GM12878 (cell line): ENCODE measurements at regions not wholly inside any gene's neighbourhood (a gene's known extent, or its start where the extent isn't known, plus 50 kb on each side); places are given as distances from the start of the nearest gene placed in this dataset.

Source experiments
- ATAC-seq: fragments of 200-7000 bp; cut with Tn5 transposase; 3 replicates; pipeline ENCODE4 v1.9.1; 2020; ENCODE audit warnings: mild to moderate bottlenecking, moderate library complexity
- BruUV-seq: library from RNA; stranded (reverse); fragments of 400-500 nt; replicated peaks from 2 replicates; lab custom pipeline; 2021; lab: Mats Ljungman, UMichigan
- CTCF ChIA-PET: fragments of 300-600 bp; sonication (Branson Sonifier 250); formaldehyde crosslinking; extraction: SDS; loops from one replicate; lab custom pipeline; 2021; ENCODE audit warnings: inconsistent platforms; lab: Yijun Ruan, JAX
- POLR2A ChIA-PET: fragments of 350-600 bp; formaldehyde crosslinking; extraction: SDS; loops from one replicate; lab custom pipeline; 2021; ENCODE audit warnings: inconsistent platforms; lab: Charles Lee
- RAD21 ChIA-PET: fragments of 300-600 bp; sonication (Branson Sonifier 250); formaldehyde crosslinking; loops from one replicate; lab custom pipeline; 2023; ENCODE audit warnings: antibody characterized with exemption; ENCODE audit not compliant: unreplicated experiment; lab: Charles Lee
- SMC1A ChIA-PET: fragments of 300-600 bp; sonication (Branson Sonifier 250); formaldehyde crosslinking; loops from one replicate; lab custom pipeline; 2023; ENCODE audit not compliant: unreplicated experiment, uncharacterized antibody; lab: Charles Lee
- DNase-seq: peaks from one replicate; pipeline ENCODE4 v3.0.0-alpha.2; 2011; ENCODE audit warnings: low read depth, low spot score
- FAIRE-seq: peaks from 3 replicates; lab custom pipeline; 2011; peaks lifted over from hg19 to GRCh38; lab: Jason Lieb, UNC
- H2AFZ ChIP-seq: 2 replicates; pipeline ENCODE4 v1.6.0; 2011; ENCODE audit warnings: low read depth, low read length, control low read depth; ENCODE audit not compliant: control insufficient read depth
- H3K27ac ChIP-seq: 2 replicates; pipeline ENCODE4 v1.5.1; 2011; ENCODE audit warnings: control low read depth; ENCODE audit not compliant: control insufficient read depth, insufficient read depth
- H3K27me3 ChIP-seq, 2 experiments: replicated peaks in 1 of 2; 2 replicates each; pipeline versions ENCODE4 v1.6.0 to v1.6.1; 2011; ENCODE audit warnings: low read length in 1 of 2; ENCODE audit not compliant: control insufficient read depth in 2 of 2, insufficient read depth in 2 of 2
- H3K36me3 ChIP-seq, 2 experiments: 2 replicates each; pipeline ENCODE4 v1.5.1; 2011; ENCODE audit warnings: low read length in 1 of 2; ENCODE audit not compliant: control insufficient read depth in 2 of 2, insufficient read depth in 2 of 2
- H3K4me1 ChIP-seq: 2 replicates; pipeline ENCODE4 v1.6.1; 2011; ENCODE audit warnings: mild to moderate bottlenecking, low read length, moderate library complexity, mixed read lengths; ENCODE audit not compliant: control insufficient read depth, insufficient read depth
- H3K4me2 ChIP-seq: 2 replicates; pipeline ENCODE4 v1.6.0; 2011; ENCODE audit warnings: control low read depth; ENCODE audit not compliant: control insufficient read depth, insufficient read depth
- H3K4me3 ChIP-seq: fragments of 200-600 bp; sonication (generic); 2 replicates; pipeline ENCODE4 v1.5.1; 2016
- H3K79me2 ChIP-seq: 2 replicates; pipeline ENCODE4 v1.6.0; 2011; ENCODE audit warnings: low read length; ENCODE audit not compliant: control insufficient read depth, insufficient read depth
- H3K9ac ChIP-seq: 2 replicates; pipeline ENCODE4 v1.8.0; 2011; ENCODE audit warnings: low read length, control low read depth, mixed read lengths; ENCODE audit not compliant: control insufficient read depth, insufficient read depth
- H3K9me3 ChIP-seq: replicated peaks from 3 replicates; pipeline ENCODE4 v1.5.1; 2011; ENCODE audit warnings: mild to moderate bottlenecking, low read length; ENCODE audit not compliant: control insufficient read depth, insufficient read depth
- H4K20me1 ChIP-seq: 2 replicates; pipeline ENCODE4 v1.6.0; 2011; ENCODE audit not compliant: control insufficient read depth, insufficient read depth
- BACH1 ChIP-seq: fragments of 450-650 bp; IDR thresholded peaks from 2 replicates; pipeline ENCODE4 v1.6.1; 2017; ENCODE audit warnings: mild to moderate bottlenecking, borderline replicate concordance
- CBX3 ChIP-seq: fragments of 200-600 bp; sonication (generic); IDR thresholded peaks from 2 replicates; pipeline ENCODE4 v1.6.1; 2016; ENCODE audit warnings: low read depth, borderline replicate concordance
- GABPA ChIP-seq: IDR thresholded peaks from 2 replicates; pipeline ENCODE4 v1.6.1; 2014; ENCODE audit warnings: antibody characterized with exemption, low read depth, mild to moderate bottlenecking, inconsistent platforms
- HDGF ChIP-seq: fragments of 450-650 bp; IDR thresholded peaks from 2 replicates; pipeline ENCODE4 v1.6.1; 2016; ENCODE audit warnings: antibody characterized with exemption
- IKZF2 ChIP-seq, 2 experiments: fragments of 450-650 bp; IDR thresholded peaks; 2 replicates each; pipeline ENCODE4 v1.6.1; 2017; ENCODE audit warnings: mild to moderate bottlenecking in 2 of 2, moderate library complexity in 2 of 2
- NBN ChIP-seq: fragments of 450-650 bp; IDR thresholded peaks from 2 replicates; pipeline ENCODE4 v1.6.1; 2016
- RELA ChIP-seq: fragments of 450-650 bp; IDR thresholded peaks from 2 replicates; pipeline ENCODE4 v1.8.0; 2014; ENCODE audit warnings: borderline replicate concordance; ENCODE audit not compliant: partially characterized antibody
- SP1 ChIP-seq: IDR thresholded peaks from one replicate; pipeline ENCODE4 v1.6.1; 2011; ENCODE audit warnings: low read depth, low read length
- ZNF207 ChIP-seq: fragments of 450-650 bp; IDR thresholded peaks from 2 replicates; pipeline ENCODE4 v1.6.1; 2014; ENCODE audit warnings: antibody characterized with exemption, mild to moderate bottlenecking, borderline replicate concordance
- WGBS: methylation state at CpG from one replicate; pipeline ENCODE4 v1.1.6; 2016; ENCODE audit warnings: low lambda C conversion rate; ENCODE audit not compliant: insufficient replicate concordance, insufficient coverage; ENCODE audit errors: missing lambda C conversion rate; 5-methylcytosine and 5-hydroxymethylcytosine counted together
- in situ Hi-C: fragments of 300-500 bp; cut with MboI; formaldehyde crosslinking; loops from 9 replicates; pipeline ENCODE4 v1.14.3; 2018; ENCODE audit warnings: mixed read lengths
- intact Hi-C: fragments of 100-400 bp; cut with micrococcal nuclease; formaldehyde crosslinking; loops from one replicate; pipeline ENCODE4 v1.14.2; 2022; ENCODE audit not compliant: unreplicated experiment
- TF ChIP-seq, protein P1 (sequence below): IDR thresholded peaks from 2 replicates; pipeline ENCODE4 v1.6.1; 2011; ENCODE audit warnings: borderline replicate concordance, low read depth, mild to moderate bottlenecking, moderate library complexity, mixed read lengths, low read length; ENCODE audit not compliant: insufficient read depth; ENCODE audit errors: extremely low read length

DNA sequence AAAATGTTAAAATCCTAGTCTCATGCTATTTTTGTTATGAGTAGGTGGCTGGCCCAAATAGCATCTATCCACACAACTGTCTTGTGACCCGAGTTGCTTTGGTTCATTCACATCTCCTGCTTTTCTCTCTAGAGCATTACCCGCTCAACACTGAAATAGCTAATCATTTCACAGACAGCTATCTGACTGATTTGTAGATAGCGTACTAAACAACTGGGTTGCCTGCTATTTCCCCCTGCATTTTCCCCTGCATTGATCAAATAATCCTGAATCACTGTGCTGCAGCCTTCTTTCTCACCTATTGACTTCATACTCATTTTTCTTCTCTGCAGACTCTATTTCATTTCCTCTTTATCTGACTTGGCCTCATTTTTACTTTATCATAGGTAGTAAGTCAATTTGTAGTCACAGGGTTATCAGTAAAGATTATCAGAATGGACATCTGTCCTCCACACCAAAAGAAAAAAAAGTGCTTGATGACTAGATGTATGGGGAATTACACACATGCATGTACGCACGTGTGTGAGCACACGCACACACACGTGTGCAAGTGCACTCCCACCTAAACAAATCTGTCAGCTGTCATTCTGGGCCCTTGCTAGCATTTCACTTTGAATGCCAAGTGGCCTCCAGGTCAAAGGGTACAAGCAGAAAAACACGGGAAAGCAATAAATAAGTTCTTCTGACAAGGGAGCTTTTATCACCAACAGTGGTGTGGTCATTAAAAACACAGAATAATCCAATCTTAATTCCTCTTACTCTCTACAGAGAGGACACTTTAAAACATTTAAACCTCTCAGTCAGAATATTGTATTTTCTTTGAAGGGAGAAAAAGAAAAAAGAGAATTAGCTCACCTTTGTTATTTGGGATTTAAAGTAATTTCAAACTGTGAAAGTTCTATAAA lies 501.6 kb downstream of the EFNA5 start (continued):
- TF ChIP-seq, protein P1, sequence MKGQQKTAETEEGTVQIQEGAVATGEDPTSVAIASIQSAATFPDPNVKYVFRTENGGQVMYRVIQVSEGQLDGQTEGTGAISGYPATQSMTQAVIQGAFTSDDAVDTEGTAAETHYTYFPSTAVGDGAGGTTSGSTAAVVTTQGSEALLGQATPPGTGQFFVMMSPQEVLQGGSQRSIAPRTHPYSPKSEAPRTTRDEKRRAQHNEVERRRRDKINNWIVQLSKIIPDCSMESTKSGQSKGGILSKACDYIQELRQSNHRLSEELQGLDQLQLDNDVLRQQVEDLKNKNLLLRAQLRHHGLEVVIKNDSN, result no peak
- no peak for TF ChIP-seq IKZF2 (IDR thresholded peaks at IDR 0.05)
- no peak for TF ChIP-seq SP1
- TF ChIP-seq HDGF, result no peak
- no peak for TF ChIP-seq ZNF207
- no peak for TF ChIP-seq GABPA
- no peak for TF ChIP-seq NBN

DNA sequence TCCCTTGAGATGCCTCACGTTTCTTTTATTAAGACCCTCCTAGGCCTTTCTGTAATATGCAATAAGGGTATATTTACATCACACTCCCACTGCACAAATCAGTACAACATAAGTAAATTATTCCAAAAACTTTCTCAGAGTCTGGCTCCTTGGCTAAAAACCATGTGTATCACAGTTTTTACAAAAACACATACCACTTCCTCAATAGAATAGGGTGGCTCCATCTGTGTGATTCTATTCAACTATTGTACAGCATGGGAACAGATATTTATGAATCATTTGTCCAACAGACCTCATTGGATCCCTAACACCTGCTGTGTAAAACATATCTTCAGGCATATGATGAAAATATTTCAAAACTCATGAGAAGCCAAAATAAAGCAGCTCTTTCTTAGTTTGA lies 502.7 kb downstream of the EFNA5 start:
- ChIA-PET RAD21 (no interaction called here), SMC1A (no interaction called here), POLR2A (no interaction called here), CTCF (no interaction called here)
- no peaks in the 10 kb centered on the region for H4K20me1 ChIP-seq
- H3K36me3 ChIP-seq, result no peaks in the 10 kb centered on the region
- in situ Hi-C loops, result no loop called here
- no peak for ATAC-seq
- no peak for TF ChIP-seq BACH1
- no peak for TF ChIP-seq CBX3
- no peak for TF ChIP-seq RELA
- no peak overlapping the region for H3K9ac ChIP-seq
- no TSS peak for BruUV-seq
- H3K79me2 ChIP-seq, result no peaks in the 10 kb centered on the region
- no peak for DNase-seq
- no peaks in the 10 kb centered on the region for H3K27me3 ChIP-seq
- no peaks in the 10 kb centered on the region for H3K4me1 ChIP-seq
- WGBS, result 4% methylated on average over 1 of the region's 1 CpG
- no peak overlapping the region for H3K27ac ChIP-seq
- no peak overlapping the region for H3K4me3 ChIP-seq
- no peak for FAIRE-seq
- H3K9me3 ChIP-seq, result peaks cover 4% of the 10 kb centered on the region; the same call in 2 of the 3 replicates
- no peak overlapping the region for H2AFZ ChIP-seq
- intact Hi-C loops, result no loop called here
- no peak overlapping the region for H3K4me2 ChIP-seq
